ENCODE measurements at regions not wholly inside any gene's neighbourhood (a gene's known extent, or its start where the extent isn't known, plus 50 kb on each side); places are given as distances from the start of the nearest gene placed in this dataset. TPM values are rescaled to one million over a fixed set of nuclear protein-coding genes. Genes with fewer than 3 reads are reported as not detected.
"Not testable (repeated sequence)": the region's sequence is repeated elsewhere in the genome, so short reads cannot be mapped to it uniquely, and the experiment has no call there.

DNA sequence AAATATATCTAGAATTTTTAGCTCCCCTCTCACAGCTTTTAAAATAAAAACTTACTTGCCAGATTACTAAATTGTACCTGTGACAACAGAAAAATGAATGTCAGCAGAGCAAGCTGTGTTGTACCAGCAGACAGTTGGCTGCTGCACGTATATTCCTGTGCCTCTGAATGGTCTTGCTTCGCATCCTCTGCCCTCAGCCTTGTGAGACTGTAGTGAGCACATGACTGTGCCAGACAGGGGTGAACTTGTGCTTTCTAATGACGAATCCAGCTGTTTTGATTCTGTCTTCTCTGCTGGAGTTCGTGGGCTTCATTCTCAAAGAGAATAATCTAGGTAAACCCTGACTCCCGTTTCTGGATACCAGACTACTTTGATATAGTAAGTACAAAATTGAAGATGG, 58.3 kb upstream of the FRMD6 start:
- ATAC-seq (ENCODE audit: low FRiP score) = no peak
- no peak for DNase-seq (ENCODE audit: low spot score)
- TF ChIP-seq, protein P1, sequence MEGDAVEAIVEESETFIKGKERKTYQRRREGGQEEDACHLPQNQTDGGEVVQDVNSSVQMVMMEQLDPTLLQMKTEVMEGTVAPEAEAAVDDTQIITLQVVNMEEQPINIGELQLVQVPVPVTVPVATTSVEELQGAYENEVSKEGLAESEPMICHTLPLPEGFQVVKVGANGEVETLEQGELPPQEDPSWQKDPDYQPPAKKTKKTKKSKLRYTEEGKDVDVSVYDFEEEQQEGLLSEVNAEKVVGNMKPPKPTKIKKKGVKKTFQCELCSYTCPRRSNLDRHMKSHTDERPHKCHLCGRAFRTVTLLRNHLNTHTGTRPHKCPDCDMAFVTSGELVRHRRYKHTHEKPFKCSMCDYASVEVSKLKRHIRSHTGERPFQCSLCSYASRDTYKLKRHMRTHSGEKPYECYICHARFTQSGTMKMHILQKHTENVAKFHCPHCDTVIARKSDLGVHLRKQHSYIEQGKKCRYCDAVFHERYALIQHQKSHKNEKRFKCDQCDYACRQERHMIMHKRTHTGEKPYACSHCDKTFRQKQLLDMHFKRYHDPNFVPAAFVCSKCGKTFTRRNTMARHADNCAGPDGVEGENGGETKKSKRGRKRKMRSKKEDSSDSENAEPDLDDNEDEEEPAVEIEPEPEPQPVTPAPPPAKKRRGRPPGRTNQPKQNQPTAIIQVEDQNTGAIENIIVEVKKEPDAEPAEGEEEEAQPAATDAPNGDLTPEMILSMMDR (IDR thresholded peaks at IDR 0.05) = no peak

DNA sequence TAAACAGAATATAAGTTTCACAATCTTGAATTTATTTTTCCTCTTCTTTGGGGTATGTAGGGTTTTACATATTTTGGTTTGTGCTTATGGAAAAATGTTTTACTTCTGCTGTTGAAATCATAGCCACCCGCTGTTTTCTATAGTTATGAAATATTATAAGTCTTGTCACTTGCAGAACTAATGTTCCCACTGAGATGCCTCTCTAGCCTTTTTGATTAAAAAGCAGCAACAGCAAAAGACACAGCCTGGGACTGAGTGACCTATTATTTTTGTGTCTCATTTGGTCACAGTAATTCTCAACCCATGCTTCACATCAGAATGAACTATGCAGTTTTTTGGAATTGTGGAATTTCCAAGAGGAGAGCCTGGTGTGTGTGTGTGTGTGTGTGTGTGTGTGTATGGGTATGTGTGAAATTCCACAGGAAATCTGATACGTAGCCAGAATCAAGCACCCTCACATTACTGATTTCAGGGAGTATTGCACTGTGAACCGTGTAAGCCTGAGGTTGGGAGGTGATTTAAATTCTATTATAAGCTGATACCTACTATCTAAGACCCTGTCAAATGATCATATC, 55.7 kb upstream of the FRMD6 start:
- TF ChIP-seq, protein P1 (IDR thresholded peaks at IDR 0.05) = no peak
- no peak for ATAC-seq (ENCODE audit: low FRiP score)
- no peak for DNase-seq (ENCODE audit: low spot score)

DNA sequence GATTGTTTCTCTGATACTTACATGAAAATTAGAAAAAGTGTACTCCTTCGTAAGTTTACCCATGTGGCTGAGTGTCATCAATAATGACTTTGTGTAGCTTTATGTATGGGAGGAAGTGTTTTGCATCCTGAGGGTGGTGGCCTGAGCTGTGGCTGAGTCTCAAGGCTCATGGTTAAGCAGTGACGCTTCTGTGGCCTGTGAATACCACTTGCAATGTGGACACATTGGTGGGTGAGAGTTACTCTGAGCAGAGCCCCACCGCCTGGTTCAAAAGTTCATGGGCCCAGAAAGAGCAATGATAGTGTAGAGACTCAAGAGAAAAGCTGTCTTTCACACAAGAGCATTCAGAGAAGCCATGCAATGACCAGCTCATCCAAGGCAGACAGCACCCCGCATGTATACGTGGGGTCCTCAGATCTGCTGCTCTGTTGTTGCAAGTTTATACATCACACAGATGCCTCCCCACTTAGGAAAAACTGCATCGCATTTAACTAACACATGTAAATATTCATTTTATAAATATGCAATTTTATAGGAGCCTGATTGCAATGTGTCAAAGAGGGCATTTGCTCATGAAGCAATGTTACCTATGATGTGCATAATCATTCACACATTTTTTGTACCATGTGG, 55.1 kb upstream of the FRMD6 start:
- DNase-seq (ENCODE audit: low spot score) (no peak), ATAC-seq (ENCODE audit: low FRiP score) (no peak)
- TF ChIP-seq, protein P1 (IDR thresholded peaks at IDR 0.05) = no peak

DNA sequence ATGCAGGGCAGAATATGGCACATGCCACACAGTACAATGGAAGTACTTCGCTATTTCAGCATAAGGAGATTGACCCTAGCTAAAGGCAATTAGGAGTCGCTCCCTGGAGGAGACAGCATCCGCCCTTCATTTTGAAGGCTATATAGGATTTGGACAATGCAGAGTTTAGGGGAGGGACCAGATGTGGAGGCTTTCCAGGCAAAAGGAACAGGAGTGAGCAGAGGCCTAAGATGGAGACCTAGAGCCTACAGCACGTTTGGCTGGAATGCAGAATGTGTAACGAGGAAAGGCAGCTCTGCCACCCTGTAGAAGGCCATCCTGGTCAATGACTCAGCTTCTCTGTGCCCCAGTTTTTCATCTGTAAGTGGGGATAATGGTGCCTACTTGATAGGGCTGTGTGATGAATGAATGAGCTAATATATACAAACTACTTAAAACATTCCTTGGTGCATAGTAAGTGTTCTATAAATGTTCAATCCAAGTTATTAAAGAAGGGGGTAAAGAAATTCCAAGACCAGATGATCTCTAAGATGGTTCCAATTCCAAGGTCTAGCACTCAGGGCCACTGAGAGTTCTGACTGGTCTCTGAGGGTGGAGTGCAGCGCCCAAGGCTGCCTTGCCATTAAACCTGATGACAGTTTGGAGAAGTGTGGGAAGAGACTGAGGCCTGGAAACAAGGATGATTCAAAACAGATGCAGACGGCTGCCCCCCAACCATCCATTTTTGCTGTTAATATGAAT, 54.3 kb upstream of the FRMD6 start:
- ATAC-seq (ENCODE audit: low FRiP score) (no peak), DNase-seq (ENCODE audit: low spot score) (no peak)
- TF ChIP-seq, protein P1 (IDR thresholded peaks at IDR 0.05) = no peak

DNA sequence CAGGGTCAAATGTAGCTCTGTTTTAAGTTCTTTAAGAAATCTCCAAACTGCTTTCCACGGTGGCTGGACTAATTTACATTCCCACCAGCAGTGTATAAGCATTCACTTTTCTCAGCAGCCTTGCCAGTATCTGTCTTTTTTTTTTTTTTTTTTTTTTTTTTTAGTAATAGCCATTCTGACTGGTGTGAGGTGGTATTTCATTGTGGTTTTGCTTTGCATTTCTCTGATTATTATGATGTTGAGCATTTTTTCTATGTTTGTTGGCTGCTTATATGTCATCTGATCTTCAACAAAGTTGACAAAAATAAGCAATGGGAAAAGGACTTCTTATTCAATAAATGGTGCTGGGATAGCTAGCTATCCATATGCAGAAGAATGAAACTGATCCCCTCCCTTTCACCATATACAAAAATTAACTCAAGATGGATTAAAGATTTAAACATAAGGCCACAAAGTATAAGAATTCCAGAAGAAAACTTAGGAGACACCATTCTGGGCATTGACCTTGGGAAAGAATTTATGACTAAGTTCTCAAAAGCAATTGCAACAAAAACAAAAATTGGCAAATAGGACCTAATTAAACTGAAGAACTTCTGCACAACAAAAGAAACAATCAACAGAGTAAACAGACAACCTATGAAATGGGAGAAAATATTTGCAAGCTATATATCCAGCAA, 52.6 kb upstream of the FRMD6 start:
- ATAC-seq (ENCODE audit: low FRiP score); DNase-seq (ENCODE audit: low spot score): not testable (repeated sequence)

DNA sequence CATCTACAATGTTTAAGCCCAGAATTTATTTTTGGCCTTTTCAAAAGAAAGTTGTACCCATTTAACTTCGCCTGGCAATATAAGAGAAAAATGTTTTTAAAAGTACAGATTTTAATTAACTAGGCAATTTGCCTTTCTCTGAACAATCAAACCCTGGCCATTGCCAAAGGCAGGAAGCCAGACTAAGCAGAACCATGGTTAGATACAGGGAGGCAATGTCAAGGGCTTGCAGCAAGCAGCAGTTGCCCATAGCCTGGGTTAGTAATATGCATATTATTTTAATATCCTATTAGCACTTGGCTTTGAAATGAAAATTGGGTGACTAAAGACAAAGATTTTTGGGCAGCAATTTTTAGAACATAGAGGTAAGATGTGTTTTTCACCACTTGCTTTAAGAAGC, 51.1 kb upstream of the FRMD6 start:
- ATAC-seq (ENCODE audit: low FRiP score) (peak; percentile 48), DNase-seq (ENCODE audit: low spot score) (no peak)
- TF ChIP-seq, protein P1 (IDR thresholded peaks at IDR 0.05) = no peak

Small RNAs in the stretch of these regions (small RNA-seq; reads per million reads assigned to genes)
- gene RNU6-1291P = not detected

All from omental fat pad (tissue), 3 donors.